SK-N-SH treated with all-trans-retinoic acid at 6 μM for 48 hours (cell line): ENCODE measurements at regions not wholly inside any gene's neighbourhood (a gene's known extent, or its start where the extent isn't known, plus 50 kb on each side); places are given as distances from the start of the nearest gene placed in this dataset.

Source experiments
- ATAC-seq: fragments of 200-7000 bp; cut with Tn5 transposase; 3 replicates; pipeline ENCODE4 v1.9.1; 2020; ENCODE audit warnings: mild to moderate bottlenecking, moderate library complexity
- ARNTL ChIP-seq: fragments of 450-650 bp; formaldehyde crosslinking; IDR thresholded peaks from 2 replicates; pipeline ENCODE4 v1.5.0; 2020; ENCODE audit warnings: low read depth, mild to moderate bottlenecking, moderate library complexity, borderline replicate concordance
- BACH2 ChIP-seq: fragments of 250-450 bp; sonication (Bioruptor Pico); IDR thresholded peaks from 2 replicates; pipeline ENCODE4 v1.9.0; 2021; ENCODE audit warnings: mild to moderate bottlenecking, borderline replicate concordance
- CREB5 ChIP-seq: fragments of 250-450 bp; sonication (Bioruptor Pico); IDR thresholded peaks from 2 replicates; pipeline ENCODE4 v1.5.1; 2020; ENCODE audit warnings: low read depth, mild to moderate bottlenecking, moderate library complexity
- CSDC2 ChIP-seq: fragments of 250-450 bp; sonication (Bioruptor Pico); IDR thresholded peaks from 2 replicates; pipeline ENCODE4 v1.5.0; 2020; ENCODE audit warnings: mild to moderate bottlenecking, moderate library complexity
- ESRRG ChIP-seq: fragments of 250-450 bp; sonication (Bioruptor Pico); IDR thresholded peaks from 2 replicates; pipeline ENCODE4 v1.6.1; 2021; ENCODE audit warnings: mild to moderate bottlenecking
- GLIS3 ChIP-seq: fragments of 250-450 bp; sonication (Bioruptor Pico); IDR thresholded peaks from 2 replicates; pipeline ENCODE4 v1.5.0; 2020; ENCODE audit warnings: mild to moderate bottlenecking, moderate library complexity
- ISL1 ChIP-seq: fragments of 250-450 bp; sonication (Bioruptor Pico); IDR thresholded peaks from 2 replicates; pipeline ENCODE4 v2.1.2; 2022; ENCODE audit warnings: mild to moderate bottlenecking, moderate library complexity
- OSR1 ChIP-seq: fragments of 250-450 bp; sonication (Bioruptor Pico); IDR thresholded peaks from 2 replicates; pipeline ENCODE4 v1.8.0; 2022; ENCODE audit warnings: moderate library complexity, mild to moderate bottlenecking, inconsistent platforms
- POU6F1 ChIP-seq: fragments of 250-450 bp; sonication (Bioruptor Pico); IDR thresholded peaks from 2 replicates; pipeline ENCODE4 v1.8.0; 2021; ENCODE audit warnings: low read depth, mild to moderate bottlenecking, moderate library complexity, borderline replicate concordance
- PPARA ChIP-seq: fragments of 250-450 bp; sonication (Bioruptor Pico); IDR thresholded peaks from 2 replicates; pipeline ENCODE4 v1.5.0; 2020; ENCODE audit warnings: mild to moderate bottlenecking, borderline replicate concordance
- RARB ChIP-seq: fragments of 250-450 bp; sonication (Bioruptor Pico); IDR thresholded peaks from 2 replicates; pipeline ENCODE4 v1.8.0; 2021; ENCODE audit warnings: mild to moderate bottlenecking, moderate library complexity
- SNAI2 ChIP-seq: fragments of 250-450 bp; sonication (Bioruptor Pico); IDR thresholded peaks from 2 replicates; pipeline ENCODE4 v1.5.0; 2020; ENCODE audit warnings: mild to moderate bottlenecking, moderate library complexity
- TCF4 ChIP-seq: fragments of 250-450 bp; sonication (Bioruptor Pico); IDR thresholded peaks from 2 replicates; pipeline ENCODE4 v1.8.0; 2021; ENCODE audit warnings: mild to moderate bottlenecking, moderate library complexity, borderline replicate concordance
- TOX ChIP-seq: fragments of 250-450 bp; sonication (Bioruptor Pico); IDR thresholded peaks from 2 replicates; pipeline ENCODE4 v1.8.0; 2021; ENCODE audit warnings: mild to moderate bottlenecking, moderate library complexity, borderline replicate concordance
- TSHZ2 ChIP-seq: fragments of 250-450 bp; sonication (Bioruptor Pico); IDR thresholded peaks from 2 replicates; pipeline ENCODE4 v1.5.0; 2020; ENCODE audit warnings: mild to moderate bottlenecking, moderate library complexity
- ZC3H10 ChIP-seq: fragments of 250-450 bp; sonication (Bioruptor Pico); IDR thresholded peaks from 2 replicates; pipeline ENCODE4 v1.5.1; 2021; ENCODE audit warnings: mild to moderate bottlenecking, moderate library complexity
- ZFP3 ChIP-seq: fragments of 250-450 bp; sonication (Bioruptor Pico); IDR thresholded peaks from 2 replicates; pipeline ENCODE4 v1.5.0; 2020; ENCODE audit warnings: mild to moderate bottlenecking, moderate library complexity
- ZFP30 ChIP-seq: fragments of 450-650 bp; formaldehyde crosslinking; IDR thresholded peaks from 2 replicates; pipeline ENCODE4 v1.5.0; 2022; ENCODE audit warnings: mild to moderate bottlenecking, moderate library complexity
- ZNF565 ChIP-seq: fragments of 450-650 bp; formaldehyde crosslinking; conservative IDR thresholded peaks from 2 replicates; pipeline ENCODE4 v1.5.0; 2020; ENCODE audit warnings: low read depth, mild to moderate bottlenecking, moderate library complexity
- ZNF70 ChIP-seq: fragments of 450-650 bp; formaldehyde crosslinking; IDR thresholded peaks from 2 replicates; pipeline ENCODE4 v1.5.0; 2020; ENCODE audit warnings: mild to moderate bottlenecking, moderate library complexity
- ZNF8 ChIP-seq: fragments of 450-650 bp; formaldehyde crosslinking; IDR thresholded peaks from 2 replicates; pipeline ENCODE4 v1.5.0; 2020; ENCODE audit warnings: mild to moderate bottlenecking, moderate library complexity

GRCh38 chr11:34774604-34775003, 141.6 kb downstream of the APIP start (continued):
- TF ChIP-seq POU6F1 (CRISPR knock-in tag) = no peak
- TF ChIP-seq CREB5 (CRISPR knock-in tag) = no peak
- TF ChIP-seq TOX = no peak
- no peak for TF ChIP-seq PPARA
- TF ChIP-seq BACH2 (CRISPR knock-in tag) = no peak
- TF ChIP-seq ZFP3 (CRISPR knock-in tag) = no peak
- TF ChIP-seq RARB (CRISPR knock-in tag) = no peak
- TF ChIP-seq GLIS3 (CRISPR knock-in tag) = no peak
- no peak for TF ChIP-seq ZNF8 (CRISPR knock-in tag)

GRCh38 chr11:34773826-34774225, 142.4 kb downstream of the APIP start:
- no peak for ATAC-seq
- no peak for TF ChIP-seq ARNTL (CRISPR knock-in tag)
- no peak for TF ChIP-seq ZNF70 (CRISPR knock-in tag)
- no peak for TF ChIP-seq CSDC2 (CRISPR knock-in tag)
- TF ChIP-seq ISL1 = no peak
- TF ChIP-seq BACH2 (CRISPR knock-in tag) = no peak
- no peak for TF ChIP-seq OSR1 (CRISPR knock-in tag)
- no peak for TF ChIP-seq ZNF565 (CRISPR knock-in tag)
- no peak for TF ChIP-seq PPARA
- no peak for TF ChIP-seq ZC3H10
- TF ChIP-seq TCF4 = no peak
- no peak for TF ChIP-seq ZNF8 (CRISPR knock-in tag)
- no peak for TF ChIP-seq ZFP30 (CRISPR knock-in tag)
- TF ChIP-seq SNAI2 (CRISPR knock-in tag) = no peak
- TF ChIP-seq POU6F1 (CRISPR knock-in tag) = no peak

DNA sequence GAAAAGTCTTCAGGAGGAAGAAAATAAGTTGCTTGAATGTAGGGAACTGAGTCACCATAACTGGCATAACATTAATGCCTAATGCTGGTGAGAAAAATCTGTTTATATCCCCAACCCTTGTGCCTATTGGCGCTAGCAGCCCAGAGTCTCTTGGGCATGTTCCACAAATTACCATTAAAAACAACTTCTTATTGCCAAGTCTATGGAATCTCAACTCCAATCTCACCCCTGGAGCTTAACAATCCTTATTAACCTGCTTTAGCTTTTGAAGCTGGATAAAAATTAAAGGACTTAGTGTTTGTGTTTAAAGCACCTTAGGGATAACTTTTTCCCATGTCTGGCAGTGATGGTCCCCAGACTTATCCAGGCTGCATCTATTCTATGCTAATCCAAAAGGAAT, 143.0 kb downstream of the APIP start:
- TF ChIP-seq SNAI2 (CRISPR knock-in tag) (no peak), ZFP3 (CRISPR knock-in tag) (no peak), ZFP30 (CRISPR knock-in tag) (no peak), ZNF70 (CRISPR knock-in tag) (no peak), ISL1 (no peak), CREB5 (CRISPR knock-in tag) (no peak), CSDC2 (CRISPR knock-in tag) (no peak), TCF4 (no peak), OSR1 (CRISPR knock-in tag) (no peak), BACH2 (CRISPR knock-in tag) (no peak), ARNTL (CRISPR knock-in tag) (no peak), ZNF565 (CRISPR knock-in tag) (no peak), PPARA (no peak), TOX (no peak), RARB (CRISPR knock-in tag) (no peak)
- TF ChIP-seq, all 23 proteins: peak for 0
- no peak for ATAC-seq

DNA sequence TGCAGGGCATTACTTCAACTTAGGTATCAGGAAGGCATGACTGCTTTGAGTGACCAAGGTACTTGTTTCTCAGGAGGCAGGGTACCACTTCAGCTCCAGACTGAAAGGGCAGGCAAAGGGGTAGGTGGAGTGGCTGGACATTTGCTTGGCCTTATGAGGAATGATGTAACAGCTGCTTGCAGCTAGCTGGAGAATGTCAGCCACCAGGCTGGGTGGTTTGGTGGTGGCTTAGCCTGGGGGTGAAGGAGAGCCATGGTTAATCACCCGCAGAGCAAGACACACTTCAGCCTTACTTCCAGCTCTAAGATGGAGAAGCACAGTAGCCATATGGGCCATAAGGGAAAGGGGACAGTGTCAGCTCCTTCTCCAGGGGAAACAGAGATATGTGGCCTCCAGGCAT, 146.1 kb downstream of the APIP start:
- no peak for ATAC-seq
- TF ChIP-seq ZFP3 (CRISPR knock-in tag) = no peak
- TF ChIP-seq TCF4 = no peak
- no peak for TF ChIP-seq TSHZ2 (CRISPR knock-in tag)
- TF ChIP-seq ZNF70 (CRISPR knock-in tag) = no peak
- TF ChIP-seq CSDC2 (CRISPR knock-in tag) = no peak
- TF ChIP-seq PPARA = no peak
- no peak for TF ChIP-seq BACH2 (CRISPR knock-in tag)
- no peak for TF ChIP-seq ISL1
- no peak for TF ChIP-seq CREB5 (CRISPR knock-in tag)
- TF ChIP-seq ZFP30 (CRISPR knock-in tag) = no peak
- TF ChIP-seq POU6F1 (CRISPR knock-in tag) = no peak
- no peak for TF ChIP-seq ESRRG (CRISPR knock-in tag)
- TF ChIP-seq SNAI2 (CRISPR knock-in tag) = no peak
- TF ChIP-seq TOX = no peak
- TF ChIP-seq ARNTL (CRISPR knock-in tag) = no peak
- TF ChIP-seq ZC3H10 = no peak
